CD14-positive monocyte (primary cell): ENCODE measurements at regions not wholly inside any gene's neighbourhood (a gene's known extent, or its start where the extent isn't known, plus 50 kb on each side); places are given as distances from the start of the nearest gene placed in this dataset.

Source experiments
- DNase-seq, 3 donors: peaks; one replicate each; pipeline ENCODE4 v3.0.0-alpha.2; 2011 to 2022
- H2AFZ ChIP-seq: 2 replicates; pipeline ENCODE4 v1.6.0; 2012; ENCODE audit warnings: mild to moderate bottlenecking, low read depth, low read length, inconsistent platforms; ENCODE audit not compliant: insufficient read depth, poor library complexity, severe bottlenecking
- H3K27ac ChIP-seq, 2 donors: 1 replicate in 1 of 2; 2 replicates in 1 of 2; pipeline ENCODE4 v1.5.1; 2012 to 2013; ENCODE audit warnings: low read length in 2 of 2, control low read depth in 1 of 2, inconsistent platforms in 1 of 2, low read depth in 1 of 2, mild to moderate bottlenecking in 1 of 2
- H3K27me3 ChIP-seq, 2 donors: one replicate each; pipeline versions ENCODE4 v1.6.0 to v1.6.1; 2011 to 2013; ENCODE audit warnings: low read length in 2 of 2; ENCODE audit not compliant: control insufficient read depth in 2 of 2, insufficient read depth in 2 of 2
- H3K36me3 ChIP-seq, 2 donors: replicated peaks in 1 of 2; 1 replicate in 1 of 2; 2 replicates in 1 of 2; pipeline versions ENCODE4 v1.5.1 to v1.6.1; 2012 to 2013; ENCODE audit warnings: low read length in 2 of 2, control low read depth in 1 of 2, inconsistent platforms in 1 of 2, mild to moderate bottlenecking in 1 of 2; ENCODE audit not compliant: insufficient read depth in 2 of 2, control insufficient read depth in 1 of 2
- H3K4me1 ChIP-seq, 2 donors: 1 replicate in 1 of 2; 2 replicates in 1 of 2; pipeline versions ENCODE4 v1.5.1 to v1.6.1; 2012 to 2013; ENCODE audit warnings: low read length in 2 of 2, control low read depth in 1 of 2, inconsistent platforms in 1 of 2, mild to moderate bottlenecking in 1 of 2, moderate library complexity in 1 of 2; ENCODE audit not compliant: insufficient read depth in 2 of 2, control insufficient read depth in 1 of 2
- H3K4me2 ChIP-seq: replicated peaks from 2 replicates; pipeline ENCODE3; 2012; ENCODE audit warnings: low read length, moderate library complexity, mild to moderate bottlenecking; ENCODE audit not compliant: poor library complexity, severe bottlenecking; ENCODE audit errors: extremely low read depth
- H3K4me3 ChIP-seq, 3 experiments: fragments of 200-600 bp in 1 of 3; sonication (generic) in 1 of 3; replicated peaks in 1 of 3; 1 replicate in 2 of 3; 2 replicates in 1 of 3; pipeline ENCODE4 v1.5.1; 2011 to 2013; ENCODE audit warnings: low read length in 3 of 3, mild to moderate bottlenecking in 3 of 3, control low read depth in 2 of 3, low read depth in 2 of 3, inconsistent platforms in 1 of 3, moderate library complexity in 1 of 3
- H3K79me2 ChIP-seq: 2 replicates; pipeline ENCODE4 v1.6.0; 2012; ENCODE audit warnings: mild to moderate bottlenecking, control low read depth, inconsistent platforms, low read length, moderate library complexity; ENCODE audit not compliant: insufficient read depth
- H3K9ac ChIP-seq: 2 replicates; pipeline ENCODE4 v1.6.0; 2017; ENCODE audit warnings: low read length, mild to moderate bottlenecking; ENCODE audit not compliant: insufficient read depth, poor library complexity, severe bottlenecking
- H3K9me3 ChIP-seq, 2 donors: replicated peaks in 1 of 2; 1 replicate in 1 of 2; 2 replicates in 1 of 2; pipeline versions ENCODE4 v1.5.1 to v1.6.1; 2012 to 2013; ENCODE audit warnings: low read length in 2 of 2, control low read depth in 1 of 2; ENCODE audit not compliant: control insufficient read depth in 1 of 2, insufficient read depth in 1 of 2
- H4K20me1 ChIP-seq: 2 replicates; pipeline ENCODE4 v1.6.0; 2012; ENCODE audit warnings: mild to moderate bottlenecking, low read length, control low read depth, moderate library complexity; ENCODE audit not compliant: insufficient read depth
- H3K27ac Mint-ChIP-seq, 7 donors: one replicate each; pipeline ENCODE4 v1.8.0; 2020; ENCODE audit warnings: mild to moderate bottlenecking in 7 of 7, mixed read lengths in 7 of 7, moderate library complexity in 6 of 7, inconsistent platforms in 2 of 7
- H3K27me3 Mint-ChIP-seq, 3 donors: one replicate each; pipeline ENCODE4 v1.8.0; 2021 to 2022; ENCODE audit warnings: low read depth in 3 of 3, mild to moderate bottlenecking in 3 of 3, mixed read lengths in 3 of 3, moderate library complexity in 3 of 3, inconsistent platforms in 1 of 3
- H3K36me3 Mint-ChIP-seq, 2 donors: one replicate each; pipeline ENCODE4 v1.8.0; 2020; ENCODE audit warnings: mixed read lengths in 2 of 2, inconsistent platforms in 1 of 2, mild to moderate bottlenecking in 1 of 2
- H3K4me1 Mint-ChIP-seq: one replicate; pipeline ENCODE4 v1.8.0; 2020; ENCODE audit warnings: mild to moderate bottlenecking, mixed read lengths
- H3K4me3 Mint-ChIP-seq, 2 donors: one replicate each; pipeline ENCODE4 v1.8.0; 2020; ENCODE audit warnings: mild to moderate bottlenecking in 2 of 2, mixed read lengths in 2 of 2, moderate library complexity in 1 of 2
- H3K9me3 Mint-ChIP-seq, 7 donors: one replicate each; pipeline ENCODE4 v1.8.0; 2020 to 2022; ENCODE audit warnings: mixed read lengths in 7 of 7, mild to moderate bottlenecking in 6 of 7, moderate library complexity in 6 of 7, inconsistent platforms in 2 of 7
- WGBS: methylation state at CpG from one replicate; pipeline ENCODE4 v1.1.5; 2013; ENCODE audit warnings: missing lambda C conversion rate; ENCODE audit not compliant: insufficient coverage; 5-methylcytosine and 5-hydroxymethylcytosine counted together
- intact Hi-C, 2 donors: fragments of 100-400 bp; cut with micrococcal nuclease; formaldehyde crosslinking; loops; one replicate each; pipeline versions ENCODE4 v1.15.0 to v1.15.1; 2023
- TF ChIP-seq, protein P1 (sequence below): fragments of 200-600 bp; IDR thresholded peaks from one replicate; pipeline ENCODE4 v1.8.0; 2022; ENCODE audit warnings: antibody characterized with exemption, mild to moderate bottlenecking

GRCh38 chr15:70580958-70581357, 182.4 kb downstream of the UACA start:
- no peak overlapping the region for H3K4me2 ChIP-seq
- H3K27me3 ChIP-seq = peaks cover 0 to 10% of the 10 kb centered on the region in 2 donors
- H3K9ac ChIP-seq = no peak overlapping the region
- H3K27ac ChIP-seq = no peak overlapping the region
- H3K4me1 Mint-ChIP-seq = peaks cover 4% of the 10 kb centered on the region
- H2AFZ ChIP-seq = no peak overlapping the region
- H4K20me1 ChIP-seq = no peaks in the 10 kb centered on the region
- peaks cover 0 to 6% (median 0%) of the 10 kb centered on the region in 7 donors for H3K9me3 Mint-ChIP-seq
- intact Hi-C loops = no loop called here
- TF ChIP-seq, protein P1, sequence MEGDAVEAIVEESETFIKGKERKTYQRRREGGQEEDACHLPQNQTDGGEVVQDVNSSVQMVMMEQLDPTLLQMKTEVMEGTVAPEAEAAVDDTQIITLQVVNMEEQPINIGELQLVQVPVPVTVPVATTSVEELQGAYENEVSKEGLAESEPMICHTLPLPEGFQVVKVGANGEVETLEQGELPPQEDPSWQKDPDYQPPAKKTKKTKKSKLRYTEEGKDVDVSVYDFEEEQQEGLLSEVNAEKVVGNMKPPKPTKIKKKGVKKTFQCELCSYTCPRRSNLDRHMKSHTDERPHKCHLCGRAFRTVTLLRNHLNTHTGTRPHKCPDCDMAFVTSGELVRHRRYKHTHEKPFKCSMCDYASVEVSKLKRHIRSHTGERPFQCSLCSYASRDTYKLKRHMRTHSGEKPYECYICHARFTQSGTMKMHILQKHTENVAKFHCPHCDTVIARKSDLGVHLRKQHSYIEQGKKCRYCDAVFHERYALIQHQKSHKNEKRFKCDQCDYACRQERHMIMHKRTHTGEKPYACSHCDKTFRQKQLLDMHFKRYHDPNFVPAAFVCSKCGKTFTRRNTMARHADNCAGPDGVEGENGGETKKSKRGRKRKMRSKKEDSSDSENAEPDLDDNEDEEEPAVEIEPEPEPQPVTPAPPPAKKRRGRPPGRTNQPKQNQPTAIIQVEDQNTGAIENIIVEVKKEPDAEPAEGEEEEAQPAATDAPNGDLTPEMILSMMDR = no peak
- H3K27me3 Mint-ChIP-seq = peaks cover 14 to 20% (median 17%) of the 10 kb centered on the region in 3 donors
- H3K9me3 ChIP-seq = peaks cover 0 to 2% of the 10 kb centered on the region in 2 donors
- peaks cover 5 to 8% of the 10 kb centered on the region in 2 donors for H3K4me1 ChIP-seq
- H3K79me2 ChIP-seq = no peaks in the 10 kb centered on the region
- H3K27ac Mint-ChIP-seq = no peak overlapping the region
- peak in 1 of 3 donors; percentile 10 for DNase-seq
- no peaks in the 10 kb centered on the region for H3K36me3 Mint-ChIP-seq
- 7% methylated on average over 2 of the region's 6 CpGs for WGBS
- H3K36me3 ChIP-seq = no peaks in the 10 kb centered on the region
- H3K4me3 Mint-ChIP-seq = no peak overlapping the region
- H3K4me3 ChIP-seq = no peak overlapping the region

- WGBS = 91% methylated on average over 7 of the region's 10 CpGs
- H3K4me1 Mint-ChIP-seq = no peaks in the 10 kb centered on the region
- H3K36me3 Mint-ChIP-seq = no peaks in the 10 kb centered on the region
- Histone ChIP-seq H2AFZ (no peak overlapping the region), H3K4me2 (no peak overlapping the region), H3K79me2 (no peaks in the 10 kb centered on the region), H3K9me3 (no peaks in the 10 kb centered on the region), H3K27ac (no peak overlapping the region), H3K9ac (no peak overlapping the region), H3K4me3 (no peak overlapping the region), H3K27me3 (peaks cover 0 to 6% of the 10 kb centered on the region in 2 donors), H3K36me3 (no peaks in the 10 kb centered on the region), H3K4me1 (peaks cover 5 to 8% of the 10 kb centered on the region in 2 donors), H4K20me1 (no peaks in the 10 kb centered on the region)
- DNase-seq = no peak
- H3K27ac Mint-ChIP-seq = peak overlapping the region in 1 of 7 donors; percentile 46
- H3K9me3 Mint-ChIP-seq = peaks cover 0 to 4% (median 0%) of the 10 kb centered on the region in 7 donors
- peaks cover 10 to 15% (median 11%) of the 10 kb centered on the region in 3 donors for H3K27me3 Mint-ChIP-seq
- TF ChIP-seq, protein P1 = no peak
- H3K4me3 Mint-ChIP-seq = no peak overlapping the region
- intact Hi-C loops = no loop called here
Observed at GRCh38 chr15:70580286-70580685, 183.1 kb downstream of the UACA start.
